Stimulated activated naive CD8-positive, alpha-beta T cell treated with anti-CD3 and anti-CD28 coated beads, Interleukin-15, Interleukin-2, amounts not matched to agents 100 U/mL and 50 U/mL, for 24 hours (primary cell): ENCODE measurements at regions not wholly inside any gene's neighbourhood (a gene's known extent, or its start where the extent isn't known, plus 50 kb on each side); places are given as distances from the start of the nearest gene placed in this dataset.

ENCODE experiments used
- ATAC-seq: fragments of 150-1000 bp; cut with Tn5 transposase; one replicate; pipeline ENCODE4 v1.10.0; 2021
- DNase-seq: peaks from one replicate; pipeline ENCODE4 v3.0.0; 2021

DNA sequence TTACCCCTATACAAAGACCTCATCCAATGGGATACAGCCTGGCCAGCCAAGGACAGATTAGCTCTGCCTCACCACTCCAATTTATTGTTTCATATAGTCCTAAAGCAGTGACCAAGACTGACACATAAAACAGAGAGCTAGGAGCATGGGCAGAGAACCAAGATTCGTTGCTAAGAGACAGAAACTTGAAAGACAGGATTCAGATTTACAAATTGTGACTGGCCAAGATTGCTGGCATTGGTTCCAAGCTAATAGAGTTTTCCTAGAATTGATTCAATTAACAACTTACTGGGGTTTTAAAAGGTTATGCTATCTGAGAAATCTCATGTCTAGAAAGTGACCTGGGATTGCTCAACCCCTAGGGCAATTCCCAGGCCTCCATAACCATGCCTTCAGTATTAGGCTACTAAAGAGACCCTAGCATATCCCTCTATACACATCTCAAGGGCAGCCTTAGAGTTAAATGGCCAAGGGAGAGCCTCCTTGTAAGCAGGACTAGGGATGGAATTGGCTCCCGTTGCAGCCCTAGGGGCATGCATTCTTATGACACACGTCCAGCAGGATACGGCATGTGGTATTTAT lies 75.6 kb downstream of the ICOS start:
- DNase-seq (no peak), ATAC-seq (no peak)

DNA sequence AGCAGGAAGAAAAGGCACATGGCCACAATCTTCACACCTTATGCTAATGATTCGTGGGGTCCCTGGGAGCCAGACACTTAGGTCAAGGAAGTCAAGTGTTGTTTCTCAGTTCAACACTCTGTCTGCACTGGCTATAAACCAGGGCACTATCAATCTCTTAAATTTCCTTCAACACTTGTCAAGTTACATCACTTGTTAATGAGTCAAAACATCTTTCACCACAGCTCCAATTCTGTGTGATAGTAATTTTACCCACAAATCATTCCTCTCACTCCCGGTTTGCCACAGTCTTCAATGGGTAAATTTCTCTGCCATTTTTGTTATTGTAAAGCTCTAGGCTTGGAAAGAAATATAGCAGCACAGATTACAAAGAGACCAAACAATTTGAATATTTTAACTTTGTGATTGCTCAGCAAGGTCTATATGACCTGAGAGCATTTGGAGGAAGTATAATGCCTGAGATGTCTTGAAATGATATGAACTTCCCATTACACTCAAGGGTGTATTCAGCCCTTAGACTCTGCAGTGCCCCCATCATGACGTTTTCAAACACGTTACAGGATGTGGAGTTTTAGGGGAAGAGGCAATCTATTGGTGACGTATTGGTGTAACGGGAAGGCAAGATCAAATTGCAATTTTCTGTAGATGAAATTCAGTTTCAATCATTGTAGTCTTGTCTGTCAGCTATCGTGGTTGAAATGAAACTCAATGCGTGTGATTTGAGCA lies 78.7 kb downstream of the ICOS start:
- ATAC-seq (no peak), DNase-seq (no peak)

DNA sequence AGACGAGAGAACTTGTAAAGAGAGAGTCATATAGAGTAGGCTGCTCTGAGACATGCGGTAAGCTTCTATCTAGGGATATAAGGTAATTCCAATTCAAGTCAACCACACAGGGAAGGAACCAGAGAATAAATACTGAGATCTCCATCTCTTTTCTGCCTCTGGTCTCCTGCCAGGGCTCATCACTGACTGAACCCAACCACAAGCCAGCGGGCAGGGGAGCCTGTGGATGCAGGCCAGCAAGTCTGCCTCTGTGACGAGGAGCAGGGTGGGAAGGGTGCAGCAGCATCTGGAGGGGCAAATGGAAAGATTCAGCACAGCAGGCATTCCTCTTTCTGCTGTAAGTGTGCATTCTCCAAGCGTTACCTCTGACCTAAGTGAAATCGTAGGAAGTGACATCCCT lies 82.2 kb downstream of the ICOS start:
- DNase-seq (no peak), ATAC-seq (no peak)

DNA sequence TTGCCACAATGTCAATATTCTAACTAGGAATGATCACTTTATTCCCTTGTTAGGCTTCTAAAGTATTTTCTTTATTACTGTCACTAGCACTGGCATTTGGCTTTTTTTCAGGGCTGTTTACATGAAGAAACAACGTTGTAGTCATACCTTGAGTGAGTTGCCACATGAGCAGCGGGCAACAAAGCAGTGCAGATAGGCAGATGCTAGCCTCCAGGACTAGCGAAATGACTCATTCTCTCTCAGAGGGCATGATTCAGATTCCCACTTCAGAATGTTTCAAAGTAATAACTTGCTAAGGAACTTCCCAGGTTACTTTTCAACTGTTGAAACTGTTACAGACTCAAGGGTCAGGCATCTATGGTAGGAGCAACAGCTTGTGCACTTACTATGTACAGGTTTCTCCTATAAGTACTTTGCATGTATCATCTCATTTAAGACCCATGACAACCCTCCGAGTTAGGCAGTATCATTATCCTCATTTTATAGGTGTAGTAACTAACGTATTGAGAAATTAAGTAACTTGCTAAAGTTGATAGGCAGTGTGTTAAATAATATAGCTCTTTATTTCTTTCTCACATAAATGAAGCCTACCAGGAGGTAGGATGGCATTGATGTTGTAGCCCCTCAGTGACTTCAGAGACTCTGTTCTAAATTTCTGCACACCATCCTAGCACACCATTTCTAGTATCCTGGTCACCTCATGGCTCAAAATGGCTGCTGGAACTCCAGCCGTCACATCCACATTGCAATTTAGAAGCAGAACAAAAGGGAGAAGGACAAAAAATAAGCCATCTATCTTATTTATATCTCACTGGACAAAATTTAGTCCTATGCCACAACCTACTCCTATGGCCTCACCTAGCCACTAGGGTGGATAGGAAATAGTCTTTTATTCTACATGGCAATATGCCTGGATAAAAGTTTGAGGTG lies 83.3 kb downstream of the ICOS start:
- peak; percentile 94 for ATAC-seq
- peak; percentile 59 for DNase-seq

DNA sequence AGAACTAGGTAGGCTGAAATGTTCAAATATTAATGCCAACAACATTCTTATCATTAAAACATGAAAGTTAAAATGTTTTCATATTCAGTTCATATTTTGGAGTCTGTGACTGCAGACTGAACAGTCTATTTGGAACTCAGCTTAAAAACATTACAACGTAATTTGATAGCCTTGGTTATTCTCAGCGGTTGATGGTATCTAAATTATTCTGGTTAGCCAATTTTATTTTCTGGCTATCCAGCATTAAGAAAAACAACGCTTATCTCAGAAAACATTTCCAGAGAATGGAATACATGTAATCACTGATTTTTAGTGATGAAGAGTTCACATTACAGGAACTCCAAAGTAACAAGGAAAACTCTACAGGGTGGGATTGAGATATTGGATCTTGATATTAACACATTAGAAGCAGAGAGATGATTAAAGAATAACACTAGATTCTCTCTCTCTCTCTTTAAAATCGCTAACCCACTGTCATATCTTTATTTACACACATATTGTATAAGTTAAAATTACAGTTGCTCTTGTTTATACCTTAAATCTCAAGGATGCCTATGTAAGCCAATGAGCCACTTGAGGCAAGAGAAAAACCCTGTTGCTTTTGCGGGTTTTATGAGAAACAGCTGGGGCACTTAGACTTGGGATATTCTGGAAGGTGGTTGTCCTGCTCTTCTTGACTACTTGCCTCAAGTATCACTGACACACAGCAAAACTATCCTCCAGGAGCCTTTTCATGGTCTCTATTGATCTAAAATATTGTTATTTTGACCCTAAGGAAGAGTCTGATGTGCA lies 84.9 kb downstream of the ICOS start:
- DNase-seq, result no peak
- ATAC-seq, result no peak

DNA sequence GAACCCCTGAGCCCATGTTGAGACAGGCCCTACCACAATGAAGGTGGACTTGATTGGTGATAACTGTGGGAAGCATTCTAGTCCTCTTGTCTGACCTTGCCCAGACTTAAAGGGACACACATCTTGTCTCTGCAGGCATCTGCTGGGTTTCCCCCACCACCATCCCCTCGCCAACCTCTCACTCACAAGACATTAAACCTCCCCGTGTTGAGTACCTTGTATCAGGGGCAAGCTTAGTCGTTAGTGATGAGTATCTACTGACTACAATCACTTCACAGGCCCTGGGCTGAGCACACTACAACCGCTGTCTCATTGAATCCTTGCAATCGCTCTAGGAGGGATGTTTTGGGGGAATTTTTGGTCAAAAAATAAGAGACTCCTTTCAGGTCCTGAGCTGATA lies 86.0 kb downstream of the ICOS start:
- DNase-seq (peak; percentile 13), ATAC-seq (peak; percentile 41)

DNA sequence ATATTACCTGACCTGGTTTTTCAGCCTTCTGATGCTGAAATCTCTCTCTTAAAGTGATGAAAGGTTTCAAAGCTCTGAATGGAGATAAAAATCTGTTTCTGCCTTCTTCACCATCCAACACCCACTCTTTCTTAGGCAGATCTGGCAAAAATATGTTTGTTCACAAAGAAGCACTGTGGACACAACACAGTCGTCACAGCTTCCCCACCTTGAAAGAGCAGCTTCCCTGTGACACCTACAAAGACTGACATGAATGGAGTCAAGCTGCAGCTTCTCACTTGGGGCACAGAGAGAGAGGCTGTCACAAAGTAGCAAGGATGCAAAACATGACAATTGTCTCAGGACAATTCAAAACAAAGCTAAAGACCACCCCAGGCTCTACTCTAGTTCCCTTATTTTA lies 86.5 kb downstream of the ICOS start:
- DNase-seq (no peak), ATAC-seq (no peak)

DNA sequence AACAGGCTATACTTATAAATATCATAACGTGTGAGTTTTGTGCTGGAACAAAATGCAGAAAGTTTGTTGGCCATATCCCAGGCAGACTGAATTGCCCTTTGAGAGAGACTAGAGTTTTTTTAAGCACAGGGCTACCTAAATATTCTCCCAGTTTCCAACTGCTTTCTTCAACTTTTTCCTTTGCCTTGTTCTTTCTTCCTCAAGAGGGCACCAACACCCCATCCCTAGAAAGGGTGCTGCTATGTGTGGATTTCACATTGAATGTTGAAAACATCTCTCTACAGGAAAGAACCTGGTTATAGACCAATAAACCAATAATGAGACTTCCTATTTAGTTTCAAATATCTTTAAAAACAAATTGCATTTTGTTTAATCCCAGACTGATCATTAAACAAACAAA lies 87.9 kb downstream of the ICOS start:
- DNase-seq (no peak), ATAC-seq (no peak)

DNA sequence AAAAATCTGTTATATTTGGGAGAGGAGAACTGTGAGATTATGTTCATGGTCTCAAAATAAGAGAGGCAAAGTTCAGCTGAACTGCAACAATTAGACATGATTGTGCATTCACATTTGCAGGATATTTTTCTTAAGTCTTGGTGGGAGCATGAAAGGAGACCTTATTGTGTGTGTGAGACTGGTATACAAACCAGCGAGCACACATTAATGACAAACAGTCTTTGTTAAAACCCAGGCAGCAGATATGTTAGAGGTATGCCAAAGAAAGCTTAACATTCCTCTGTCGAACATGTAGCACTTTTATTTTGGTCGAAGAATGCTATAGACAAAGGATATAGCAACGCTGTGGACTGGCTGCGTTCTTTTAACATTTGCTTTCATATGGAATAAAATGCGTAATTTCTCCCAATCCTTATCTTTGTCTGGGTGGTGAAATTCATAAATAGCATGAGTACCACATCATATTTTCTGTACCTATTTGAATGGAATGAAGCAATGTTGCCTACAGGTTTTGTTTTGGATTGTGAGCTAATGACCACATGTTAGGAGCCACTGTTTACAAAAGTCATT lies 88.4 kb downstream of the ICOS start:
- ATAC-seq (no peak), DNase-seq (no peak)

DNA sequence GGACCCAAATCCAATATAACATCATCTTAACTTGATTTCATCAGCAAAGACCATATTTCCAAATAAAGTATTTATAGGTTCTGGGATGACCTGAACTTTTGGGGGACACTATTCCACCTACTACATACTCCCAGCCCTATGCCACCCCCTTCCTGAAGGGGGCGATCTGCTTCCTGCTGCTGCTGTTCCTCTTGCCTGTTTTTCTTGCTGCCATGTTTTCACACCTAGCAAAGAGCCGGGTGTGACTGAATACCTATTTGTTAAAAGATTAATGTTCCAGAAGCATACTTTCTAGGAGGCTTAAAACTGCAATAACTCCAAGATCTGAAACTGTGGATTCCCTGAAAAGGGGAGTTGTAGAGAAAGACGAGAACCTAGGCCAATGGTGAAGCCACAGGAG lies 89.7 kb downstream of the ICOS start:
- ATAC-seq (no peak), DNase-seq (no peak)

DNA sequence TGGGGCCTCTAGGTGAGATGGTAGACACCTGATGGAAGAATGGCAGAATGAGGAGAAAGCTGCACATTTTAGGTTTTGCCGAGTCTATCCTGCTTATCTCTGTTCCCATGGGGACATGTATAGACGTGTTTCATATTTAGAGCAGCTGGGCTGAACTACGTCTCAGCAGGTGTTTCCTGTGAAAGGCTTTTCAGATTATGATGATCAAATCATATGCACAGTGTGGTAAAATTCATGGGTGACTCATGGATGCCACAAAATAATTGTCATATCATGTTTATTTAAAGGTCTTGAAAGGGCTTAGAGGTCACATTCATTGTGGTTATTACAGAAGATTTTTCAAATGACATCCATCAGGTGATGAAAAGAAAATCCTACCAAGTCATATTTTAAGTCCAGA lies 90.5 kb downstream of the ICOS start:
- ATAC-seq (peak; percentile 76), DNase-seq (no peak)

DNA sequence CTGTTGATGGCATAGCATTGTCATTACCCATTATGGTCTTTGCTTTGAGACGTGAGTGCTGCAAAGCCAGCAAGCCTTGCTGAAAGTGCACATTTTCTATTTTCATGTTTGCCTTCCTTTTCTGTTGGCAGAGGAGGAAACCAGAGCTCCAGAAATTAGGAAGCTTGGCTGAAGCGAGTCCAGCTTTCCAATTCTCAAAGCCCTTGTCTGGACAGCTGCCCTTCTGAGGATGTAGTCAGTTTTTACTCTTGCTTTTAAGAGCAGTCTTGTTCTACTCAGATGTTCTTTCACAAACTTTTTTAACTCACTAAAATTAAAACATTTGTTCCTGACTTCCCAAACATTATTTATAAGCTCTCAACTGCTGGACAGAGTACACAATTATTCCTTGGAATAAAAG lies 93.8 kb downstream of the ICOS start:
- no peak for DNase-seq
- ATAC-seq, result no peak

DNA sequence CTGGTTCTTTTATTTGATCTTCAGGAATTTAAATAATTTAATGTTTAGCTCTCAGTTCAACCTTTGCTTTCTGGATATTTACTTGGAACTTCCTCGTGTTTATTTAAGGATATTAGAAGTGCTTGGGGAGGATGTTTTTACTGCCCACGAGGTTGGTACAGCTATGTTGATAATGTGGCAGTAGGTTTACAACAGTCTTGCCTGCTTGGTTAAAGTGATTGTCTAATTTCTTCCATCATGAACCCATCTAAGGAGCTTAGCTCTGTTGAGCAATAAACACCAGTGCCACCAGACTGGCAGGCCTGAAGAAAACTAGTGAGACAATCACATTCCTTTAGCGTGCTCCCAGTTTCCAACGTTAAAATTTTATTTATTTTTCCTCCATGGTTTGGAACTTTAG lies 94.5 kb downstream of the ICOS start:
- no peak for DNase-seq
- ATAC-seq, result no peak

DNA sequence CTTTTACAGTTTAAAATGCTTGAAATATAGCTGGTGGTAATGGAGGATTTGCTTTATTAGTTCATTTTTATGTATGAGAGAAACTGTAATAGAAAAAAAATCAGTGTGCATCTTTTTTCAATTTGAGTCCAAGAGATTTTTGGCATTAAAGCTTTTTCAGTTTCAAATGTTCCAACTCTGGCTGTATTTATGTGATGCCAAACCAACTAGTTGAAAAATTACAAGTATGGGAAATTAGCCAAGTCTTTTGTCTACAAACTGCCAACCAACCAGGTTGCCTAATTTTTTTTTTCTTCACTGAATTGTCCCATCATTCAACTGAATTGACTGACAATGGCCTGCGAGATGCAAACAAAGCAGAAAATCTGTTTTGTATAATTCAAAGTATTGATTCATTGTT lies 95.7 kb downstream of the ICOS start:
- no peak for ATAC-seq
- DNase-seq, result no peak

DNA sequence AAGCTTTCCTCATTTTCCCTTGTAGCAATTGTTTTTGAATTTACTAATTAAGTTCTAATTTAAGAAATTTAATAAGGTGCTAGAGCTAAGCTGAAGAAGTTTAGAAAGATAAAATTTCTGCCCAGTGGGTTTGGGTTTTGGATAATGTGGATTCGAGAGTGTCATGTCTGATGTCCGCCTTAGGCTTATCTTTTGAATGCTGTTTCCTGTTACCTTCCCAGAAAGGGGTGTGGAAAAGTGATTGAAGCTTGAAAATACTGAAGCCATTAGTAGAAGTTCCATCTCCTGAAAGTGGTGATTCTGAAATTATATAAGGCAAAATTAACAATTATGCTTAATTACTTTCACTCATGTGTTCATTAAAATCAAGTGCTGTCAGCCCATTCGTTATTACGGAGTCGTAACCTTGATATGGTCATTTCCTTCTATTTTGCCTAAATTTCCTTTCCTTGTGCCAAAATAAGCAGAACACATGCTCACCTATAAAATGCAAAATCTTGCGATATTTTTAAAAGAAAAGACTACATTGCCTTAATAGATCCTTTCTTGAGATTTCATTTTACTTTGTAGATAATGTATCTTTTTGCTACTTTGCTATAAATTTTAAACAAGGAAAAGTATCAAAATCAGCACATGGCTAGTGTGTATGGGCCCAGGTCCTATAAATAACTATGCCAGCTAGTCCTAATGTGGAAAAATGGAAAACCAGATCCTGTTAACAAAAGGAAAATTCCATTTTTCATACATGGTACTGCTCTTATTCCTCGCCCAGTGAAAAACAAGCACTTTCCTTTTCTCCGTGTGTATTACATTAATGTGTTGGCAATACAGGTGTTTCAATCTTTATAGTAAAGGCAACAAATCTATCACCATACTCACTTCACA lies 97.3 kb downstream of the ICOS start:
- ATAC-seq, result no peak
- DNase-seq, result no peak

DNA sequence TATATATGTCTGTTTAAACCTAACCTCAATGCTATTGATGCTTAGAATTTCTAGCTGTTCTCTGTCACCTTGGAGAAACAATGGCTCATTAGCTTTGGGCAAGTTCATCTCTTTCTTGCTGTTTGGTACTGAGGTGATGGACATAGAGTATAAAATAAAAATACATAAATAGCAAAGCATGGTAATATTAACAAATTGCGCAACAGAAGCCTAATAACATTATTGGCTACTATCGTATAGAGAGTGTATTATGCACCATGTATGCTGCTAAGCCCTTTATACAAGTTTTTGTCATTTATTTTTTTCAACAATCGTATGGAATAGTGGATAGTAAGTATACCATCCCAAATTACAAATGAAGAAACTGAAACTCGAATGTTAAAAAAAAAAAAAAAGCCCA lies 100.1 kb downstream of the ICOS start:
- DNase-seq, result no peak
- ATAC-seq, result no peak

DNA sequence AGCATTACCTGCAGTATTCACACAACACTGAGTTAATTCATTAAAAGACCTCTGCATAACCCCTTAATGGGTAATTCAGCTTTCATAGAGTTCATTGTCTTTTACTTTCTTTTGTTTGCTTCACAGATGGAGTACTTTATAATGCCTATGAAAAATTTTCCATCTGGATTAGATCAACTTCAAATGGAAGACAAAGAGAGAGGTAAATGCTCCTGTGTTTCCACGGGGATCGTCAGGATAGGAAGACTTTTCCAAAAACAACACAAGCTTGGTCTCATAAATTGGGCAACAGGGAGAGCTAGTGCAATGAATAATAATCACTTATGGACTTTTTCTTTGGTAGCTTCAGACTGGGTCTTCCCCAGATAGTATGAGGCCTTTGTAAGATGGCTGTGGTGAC lies 100.7 kb downstream of the ICOS start:
- ATAC-seq (no peak), DNase-seq (no peak)

DNA sequence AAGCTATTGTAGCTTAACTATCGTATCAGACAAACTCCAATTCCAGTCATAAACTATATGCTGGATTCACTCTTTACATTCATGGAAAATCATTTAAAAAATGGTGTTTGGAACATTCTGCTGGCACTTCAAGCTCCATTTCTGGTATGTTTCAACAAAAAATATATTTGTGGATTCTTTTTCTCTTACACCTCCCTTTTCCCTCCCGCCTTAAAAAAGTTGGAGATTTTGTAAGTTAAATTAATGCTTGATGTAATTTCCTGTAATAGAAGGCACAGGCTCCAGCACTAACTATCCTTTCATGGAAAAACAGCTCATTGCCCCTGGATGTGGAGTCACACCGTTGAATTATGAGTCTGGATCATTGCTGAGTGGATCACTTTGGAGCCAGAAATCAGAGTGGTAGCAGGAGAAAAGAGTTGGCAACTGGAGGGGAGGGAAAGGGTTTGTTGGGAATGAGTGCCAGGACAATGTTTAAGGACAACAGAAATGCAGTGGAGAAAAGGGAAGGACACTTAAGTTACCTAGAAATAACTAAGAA lies 102.8 kb downstream of the ICOS start:
- ATAC-seq (no peak), DNase-seq (no peak)

DNA sequence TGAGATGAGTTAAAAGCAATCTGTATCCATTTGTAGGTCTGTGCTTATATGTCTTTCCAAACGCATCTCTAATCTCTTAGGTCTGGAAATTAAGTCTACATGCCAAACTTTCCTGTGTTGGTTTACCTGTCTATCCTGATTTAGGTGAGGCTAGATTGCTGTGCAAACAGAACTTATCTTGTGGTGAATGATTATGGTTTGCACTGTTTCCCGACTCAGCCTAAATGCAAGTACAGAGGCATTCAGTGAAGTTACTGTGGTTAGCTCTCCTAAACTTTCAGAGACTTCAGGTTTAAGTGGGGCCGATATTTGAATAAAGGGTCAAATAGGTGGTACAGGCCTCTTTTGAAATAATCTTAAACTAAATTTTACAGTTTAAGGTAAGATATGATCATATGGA lies 103.5 kb downstream of the ICOS start:
- no peak for DNase-seq
- no peak for ATAC-seq

DNA sequence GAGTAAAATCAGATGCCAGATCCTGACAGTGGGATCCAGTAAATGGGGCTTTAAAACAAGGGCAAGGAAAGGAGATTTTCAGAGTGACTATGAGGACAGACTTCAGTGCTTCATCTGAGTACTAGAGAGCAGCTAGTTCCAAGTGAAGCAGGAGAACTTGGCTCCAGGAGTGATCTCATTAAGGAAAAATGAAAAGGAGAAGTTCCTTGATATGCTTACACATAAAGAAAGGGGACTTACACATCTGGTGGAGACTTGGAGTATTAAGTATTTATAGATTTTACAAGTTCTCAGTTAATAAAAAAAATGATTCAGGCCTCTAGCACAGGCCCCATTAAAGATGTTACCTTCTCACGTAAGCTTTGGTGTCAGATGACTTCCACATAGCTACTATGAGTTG lies 105.8 kb downstream of the ICOS start:
- DNase-seq, result no peak
- no peak for ATAC-seq

DNA sequence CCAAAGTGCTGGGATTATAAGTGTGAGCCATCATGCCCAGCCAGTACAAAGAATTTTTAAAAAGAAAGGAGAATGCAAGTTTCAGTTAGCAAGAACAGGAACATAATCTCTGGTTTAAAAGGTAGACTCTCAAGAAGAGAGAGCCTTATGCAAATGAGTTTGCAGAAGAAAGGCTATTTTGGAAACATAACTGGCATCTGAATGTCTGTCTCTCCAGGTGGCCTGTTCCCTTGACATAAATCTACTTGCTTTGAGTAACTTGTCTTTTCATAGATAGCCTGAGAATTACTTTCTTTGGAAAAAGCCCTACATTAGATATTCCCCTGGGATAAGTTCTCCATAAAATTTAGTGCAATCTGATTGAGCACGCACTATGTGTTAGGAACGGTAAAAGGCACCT lies 109.6 kb downstream of the ICOS start:
- no peak for DNase-seq
- ATAC-seq, result no peak
